Smooth muscle cell (in vitro differentiated cells): ENCODE measurements at regions not wholly inside any gene's neighbourhood (a gene's known extent, or its start where the extent isn't known, plus 50 kb on each side); places are given as distances from the start of the nearest gene placed in this dataset.

Experiments
- DNase-seq: peaks from one replicate; lab custom pipeline; 2025; ENCODE audit not compliant: unreplicated experiment; lab: John Stamatoyannopoulos, UW
- H2AFZ ChIP-seq: fragments of 200-600 bp; sonication (generic); 2 replicates; pipeline ENCODE4 v1.6.0; 2016; ENCODE audit warnings: antibody characterized with exemption, low read depth, mild to moderate bottlenecking
- H3F3A ChIP-seq: fragments of 200-600 bp; sonication (generic); 2 replicates; pipeline ENCODE4 v1.6.0; 2017; ENCODE audit warnings: antibody characterized with exemption, low read depth
- H3K27ac ChIP-seq: fragments of 200-600 bp; sonication (generic); 2 replicates; pipeline ENCODE4 v1.5.1; 2016; ENCODE audit warnings: low read depth, mild to moderate bottlenecking
- H3K27me3 ChIP-seq: fragments of 200-600 bp; sonication (generic); 2 replicates; pipeline ENCODE4 v1.6.1; 2016; ENCODE audit warnings: low read depth, mild to moderate bottlenecking
- H3K36me3 ChIP-seq: fragments of 200-600 bp; sonication (generic); 2 replicates; pipeline ENCODE4 v1.5.1; 2016; ENCODE audit warnings: low read depth
- H3K4me1 ChIP-seq: fragments of 200-600 bp; sonication (generic); 2 replicates; pipeline ENCODE4 v1.5.1; 2016; ENCODE audit warnings: low read depth
- H3K4me2 ChIP-seq: fragments of 200-600 bp; sonication (generic); 2 replicates; pipeline ENCODE4 v1.6.0; 2016; ENCODE audit warnings: mild to moderate bottlenecking
- H3K4me3 ChIP-seq: fragments of 200-600 bp; sonication (generic); 2 replicates; pipeline ENCODE4 v1.5.1; 2016; ENCODE audit warnings: mild to moderate bottlenecking
- H3K79me2 ChIP-seq: fragments of 200-600 bp; sonication (generic); 2 replicates; pipeline ENCODE4 v1.6.0; 2016; ENCODE audit warnings: low read depth, mild to moderate bottlenecking
- H3K9ac ChIP-seq: fragments of 200-600 bp; sonication (generic); 2 replicates; pipeline ENCODE4 v1.6.0; 2016; ENCODE audit warnings: low read depth
- H3K9me3 ChIP-seq: fragments of 200-600 bp; sonication (generic); replicated peaks from 2 replicates; pipeline ENCODE4 v1.5.1; 2016; ENCODE audit warnings: low read depth
- H4K20me1 ChIP-seq: fragments of 200-600 bp; sonication (generic); 2 replicates; pipeline ENCODE4 v1.6.0; 2016; ENCODE audit warnings: low read depth
- CTCF ChIP-seq: fragments of 200-600 bp; sonication (generic); IDR thresholded peaks from 2 replicates; pipeline ENCODE4 v1.5.1; 2017; ENCODE audit warnings: borderline replicate concordance, mild to moderate bottlenecking, antibody characterized with exemption; ENCODE audit not compliant: insufficient read depth, poor library complexity, severe bottlenecking
- WGBS: methylation state at CpG from one replicate; pipeline ENCODE4 v1.1.7; 2016; ENCODE audit warnings: low lambda C conversion rate; 5-methylcytosine and 5-hydroxymethylcytosine counted together

- Histone ChIP-seq H3K79me2 (no peaks in the 10 kb centered on the region), H3K36me3 (no peaks in the 10 kb centered on the region), H4K20me1 (no peaks in the 10 kb centered on the region), H3K27ac (no peak overlapping the region), H3F3A (no peaks in the 10 kb centered on the region), H3K9me3 (no peaks in the 10 kb centered on the region), H3K4me2 (no peak overlapping the region), H3K4me3 (no peak overlapping the region), H3K27me3 (no peaks in the 10 kb centered on the region), H2AFZ (no peak overlapping the region), H3K9ac (no peak overlapping the region), H3K4me1 (no peaks in the 10 kb centered on the region)
- no peak for DNase-seq
- no peak for TF ChIP-seq CTCF
- WGBS = 97% methylated on average over 2 of the region's 2 CpGs
These were observed 84.2 kb upstream of the FBXO11 start for GRCh38 chr2:47990503-47990902.

GRCh38 chr2:47992671-47993070, 86.4 kb upstream of the FBXO11 start:
- no peak for DNase-seq
- Histone ChIP-seq H3F3A (no peaks in the 10 kb centered on the region), H3K4me1 (no peaks in the 10 kb centered on the region), H3K27ac (no peak overlapping the region), H3K27me3 (no peaks in the 10 kb centered on the region), H3K9me3 (no peaks in the 10 kb centered on the region), H3K4me2 (no peak overlapping the region), H3K36me3 (no peaks in the 10 kb centered on the region), H3K79me2 (no peaks in the 10 kb centered on the region), H3K9ac (no peak overlapping the region), H2AFZ (no peak overlapping the region), H3K4me3 (no peak overlapping the region), H4K20me1 (no peaks in the 10 kb centered on the region)
- no peak for TF ChIP-seq CTCF

- TF ChIP-seq CTCF = no peak
- no peak for DNase-seq
- no peaks in the 10 kb centered on the region for H3K36me3 ChIP-seq
- WGBS = 94% methylated on average over 4 of the region's 4 CpGs
- no peaks in the 10 kb centered on the region for H3K79me2 ChIP-seq
- no peaks in the 10 kb centered on the region for H3K4me1 ChIP-seq
- H3K4me3 ChIP-seq = no peak overlapping the region
- no peaks in the 10 kb centered on the region for H3F3A ChIP-seq
- H3K27ac ChIP-seq = no peak overlapping the region
- H3K27me3 ChIP-seq = no peaks in the 10 kb centered on the region
- H3K9me3 ChIP-seq = no peaks in the 10 kb centered on the region
- H2AFZ ChIP-seq = no peak overlapping the region
- H4K20me1 ChIP-seq = no peaks in the 10 kb centered on the region
- H3K4me2 ChIP-seq = no peak overlapping the region
- no peak overlapping the region for H3K9ac ChIP-seq
These were observed 90.5 kb upstream of the FBXO11 start for GRCh38 chr2:47996808-47997207.

- Histone ChIP-seq H3K36me3 (no peaks in the 10 kb centered on the region), H3K27me3 (no peaks in the 10 kb centered on the region), H3K4me2 (no peak overlapping the region), H3K4me1 (no peaks in the 10 kb centered on the region), H3K9me3 (no peaks in the 10 kb centered on the region), H3K79me2 (no peaks in the 10 kb centered on the region), H3K4me3 (no peak overlapping the region), H4K20me1 (no peaks in the 10 kb centered on the region), H3K9ac (no peak overlapping the region), H2AFZ (no peak overlapping the region), H3F3A (no peaks in the 10 kb centered on the region), H3K27ac (no peak overlapping the region)
- DNase-seq = no peak
- TF ChIP-seq CTCF = no peak
- 70% methylated on average over 1 of the region's 1 CpG for WGBS
These were observed 93.2 kb upstream of the FBXO11 start for GRCh38 chr2:47999512-47999911.
